RWPE2 (cell line): ENCODE measurements at regions not wholly inside any gene's neighbourhood (a gene's known extent, or its start where the extent isn't known, plus 50 kb on each side); places are given as distances from the start of the nearest gene placed in this dataset.

ENCODE experiments used
- ATAC-seq: fragments of 200-7000 bp; cut with Tn5 transposase; 3 replicates; pipeline ENCODE4 v1.9.1; 2021; ENCODE audit warnings: low read depth
- DNase-seq: peaks from one replicate; pipeline ENCODE4 v3.0.0-alpha.2; 2020; ENCODE audit warnings: low spot score
- H3K27ac ChIP-seq: fragments of 450-650 bp; 2 replicates; pipeline ENCODE4 v1.5.1; 2017; ENCODE audit warnings: mild to moderate bottlenecking; ENCODE audit not compliant: poor library complexity, severe bottlenecking
- H3K27me3 ChIP-seq: fragments of 250-450 bp; sonication (Bioruptor Pico); 2 replicates; pipeline ENCODE4 v1.5.1; 2021; ENCODE audit warnings: mild to moderate bottlenecking, moderate library complexity; ENCODE audit not compliant: insufficient read depth, poor library complexity, severe bottlenecking
- H3K36me3 ChIP-seq: fragments of 250-450 bp; sonication (Bioruptor Pico); 2 replicates; pipeline ENCODE4 v1.5.1; 2020; ENCODE audit warnings: low read depth, mild to moderate bottlenecking, moderate library complexity
- H3K4me1 ChIP-seq: fragments of 250-450 bp; sonication (Bioruptor Pico); 2 replicates; pipeline ENCODE4 v1.5.1; 2021; ENCODE audit warnings: mild to moderate bottlenecking, moderate library complexity; ENCODE audit not compliant: insufficient read depth, poor library complexity, severe bottlenecking
- H3K4me3 ChIP-seq: fragments of 250-450 bp; sonication (Bioruptor Pico); 2 replicates; pipeline ENCODE4 v1.5.1; 2021; ENCODE audit warnings: mild to moderate bottlenecking, moderate library complexity; ENCODE audit not compliant: severe bottlenecking
- H3K9me3 ChIP-seq: fragments of 250-450 bp; sonication (Bioruptor Pico); 2 replicates; pipeline ENCODE4 v1.5.1; 2021; ENCODE audit warnings: mild to moderate bottlenecking, moderate library complexity; ENCODE audit not compliant: severe bottlenecking
- TF ChIP-seq, protein P1 (sequence below): fragments of 450-650 bp; IDR thresholded peaks from one replicate; pipeline ENCODE4 v1.5.1; 2017; ENCODE audit warnings: mild to moderate bottlenecking, moderate library complexity; ENCODE audit not compliant: poor library complexity, severe bottlenecking

DNA sequence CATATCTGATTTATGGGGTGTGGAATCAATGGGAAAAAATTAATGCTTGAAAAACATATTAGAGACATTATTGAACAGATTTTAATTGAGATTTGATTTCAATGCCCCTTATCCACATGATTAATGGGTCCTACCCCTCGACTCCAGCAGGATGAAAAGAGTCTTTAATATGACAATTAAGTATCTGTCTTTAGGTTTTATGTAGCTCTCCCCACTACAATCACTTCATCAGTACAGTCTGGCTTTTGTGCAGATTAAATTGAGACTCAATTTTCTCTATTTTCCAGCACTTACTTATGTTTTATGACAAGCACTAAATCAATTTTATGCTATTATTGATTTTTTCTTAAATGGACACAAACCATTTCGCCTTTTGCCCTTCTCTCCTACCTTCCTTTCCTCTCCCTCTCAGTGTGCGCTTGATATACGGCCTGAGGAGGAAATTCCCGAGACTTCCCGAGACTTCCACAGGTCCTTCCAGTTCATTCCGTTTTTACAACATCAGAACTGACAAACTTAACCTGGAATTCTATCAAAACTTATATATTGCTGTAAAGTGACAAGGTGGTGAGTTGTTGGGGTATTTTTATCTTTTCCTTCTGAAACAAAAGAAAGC, 555.1 kb upstream of the SALL3 start:
- H3K27ac ChIP-seq, result no peak overlapping the region
- DNase-seq, result no peak
- no peaks in the 10 kb centered on the region for H3K4me1 ChIP-seq
- TF ChIP-seq, protein P1, sequence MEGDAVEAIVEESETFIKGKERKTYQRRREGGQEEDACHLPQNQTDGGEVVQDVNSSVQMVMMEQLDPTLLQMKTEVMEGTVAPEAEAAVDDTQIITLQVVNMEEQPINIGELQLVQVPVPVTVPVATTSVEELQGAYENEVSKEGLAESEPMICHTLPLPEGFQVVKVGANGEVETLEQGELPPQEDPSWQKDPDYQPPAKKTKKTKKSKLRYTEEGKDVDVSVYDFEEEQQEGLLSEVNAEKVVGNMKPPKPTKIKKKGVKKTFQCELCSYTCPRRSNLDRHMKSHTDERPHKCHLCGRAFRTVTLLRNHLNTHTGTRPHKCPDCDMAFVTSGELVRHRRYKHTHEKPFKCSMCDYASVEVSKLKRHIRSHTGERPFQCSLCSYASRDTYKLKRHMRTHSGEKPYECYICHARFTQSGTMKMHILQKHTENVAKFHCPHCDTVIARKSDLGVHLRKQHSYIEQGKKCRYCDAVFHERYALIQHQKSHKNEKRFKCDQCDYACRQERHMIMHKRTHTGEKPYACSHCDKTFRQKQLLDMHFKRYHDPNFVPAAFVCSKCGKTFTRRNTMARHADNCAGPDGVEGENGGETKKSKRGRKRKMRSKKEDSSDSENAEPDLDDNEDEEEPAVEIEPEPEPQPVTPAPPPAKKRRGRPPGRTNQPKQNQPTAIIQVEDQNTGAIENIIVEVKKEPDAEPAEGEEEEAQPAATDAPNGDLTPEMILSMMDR, result no peak
- no peaks in the 10 kb centered on the region for H3K9me3 ChIP-seq
- no peaks in the 10 kb centered on the region for H3K27me3 ChIP-seq
- ATAC-seq, result no peak
- no peak overlapping the region for H3K4me3 ChIP-seq
- H3K36me3 ChIP-seq, result no peaks in the 10 kb centered on the region

DNA sequence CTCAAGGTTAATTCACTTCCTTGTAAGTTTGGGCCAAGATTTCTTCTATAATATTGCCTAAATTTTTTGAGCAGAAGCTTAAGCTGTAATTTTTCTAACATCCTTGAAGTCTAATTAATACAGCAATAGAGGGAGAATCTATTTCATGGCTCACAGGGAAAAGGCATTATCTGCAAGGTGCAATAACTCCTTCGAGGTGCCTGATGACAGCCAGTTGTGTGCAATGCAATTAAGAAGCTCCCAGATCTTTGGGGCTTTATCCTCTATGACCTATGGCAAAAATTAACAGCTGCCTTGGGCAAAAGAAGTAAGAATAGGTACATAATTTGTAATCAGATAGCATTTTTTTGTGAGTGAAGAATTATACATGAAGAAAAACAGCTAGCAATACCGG, 554.6 kb upstream of the SALL3 start:
- Histone ChIP-seq H3K9me3 (no peaks in the 10 kb centered on the region), H3K27ac (no peak overlapping the region), H3K4me1 (no peaks in the 10 kb centered on the region), H3K4me3 (no peak overlapping the region), H3K36me3 (no peaks in the 10 kb centered on the region), H3K27me3 (no peaks in the 10 kb centered on the region)
- ATAC-seq (no peak), DNase-seq (no peak)
- TF ChIP-seq, protein P1, result no peak

DNA sequence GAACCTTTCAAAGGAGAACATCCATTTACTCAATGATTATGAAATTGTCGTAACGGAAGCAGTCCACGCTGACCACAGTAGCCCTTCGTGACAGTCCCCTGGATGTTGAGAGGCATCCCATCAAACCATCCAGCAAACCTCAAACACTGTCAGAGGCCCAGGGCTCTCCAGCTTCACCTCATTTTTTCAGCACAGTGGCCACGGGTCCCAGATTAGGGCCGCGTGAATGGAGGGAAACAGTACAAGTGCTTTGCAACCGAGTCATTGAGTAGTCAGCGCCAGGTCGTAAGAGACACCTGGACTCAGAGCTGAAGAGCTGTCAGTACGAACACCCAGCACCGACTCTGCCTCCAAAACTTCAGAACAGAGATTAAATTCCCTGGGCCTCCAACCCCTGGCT, 552.5 kb upstream of the SALL3 start:
- DNase-seq (no peak), ATAC-seq (no peak)
- TF ChIP-seq, protein P1, result no peak
- H3K27me3 ChIP-seq, result no peaks in the 10 kb centered on the region
- H3K36me3 ChIP-seq, result no peaks in the 10 kb centered on the region
- no peak overlapping the region for H3K4me3 ChIP-seq
- H3K9me3 ChIP-seq, result no peaks in the 10 kb centered on the region
- no peaks in the 10 kb centered on the region for H3K4me1 ChIP-seq
- H3K27ac ChIP-seq, result no peak overlapping the region

DNA sequence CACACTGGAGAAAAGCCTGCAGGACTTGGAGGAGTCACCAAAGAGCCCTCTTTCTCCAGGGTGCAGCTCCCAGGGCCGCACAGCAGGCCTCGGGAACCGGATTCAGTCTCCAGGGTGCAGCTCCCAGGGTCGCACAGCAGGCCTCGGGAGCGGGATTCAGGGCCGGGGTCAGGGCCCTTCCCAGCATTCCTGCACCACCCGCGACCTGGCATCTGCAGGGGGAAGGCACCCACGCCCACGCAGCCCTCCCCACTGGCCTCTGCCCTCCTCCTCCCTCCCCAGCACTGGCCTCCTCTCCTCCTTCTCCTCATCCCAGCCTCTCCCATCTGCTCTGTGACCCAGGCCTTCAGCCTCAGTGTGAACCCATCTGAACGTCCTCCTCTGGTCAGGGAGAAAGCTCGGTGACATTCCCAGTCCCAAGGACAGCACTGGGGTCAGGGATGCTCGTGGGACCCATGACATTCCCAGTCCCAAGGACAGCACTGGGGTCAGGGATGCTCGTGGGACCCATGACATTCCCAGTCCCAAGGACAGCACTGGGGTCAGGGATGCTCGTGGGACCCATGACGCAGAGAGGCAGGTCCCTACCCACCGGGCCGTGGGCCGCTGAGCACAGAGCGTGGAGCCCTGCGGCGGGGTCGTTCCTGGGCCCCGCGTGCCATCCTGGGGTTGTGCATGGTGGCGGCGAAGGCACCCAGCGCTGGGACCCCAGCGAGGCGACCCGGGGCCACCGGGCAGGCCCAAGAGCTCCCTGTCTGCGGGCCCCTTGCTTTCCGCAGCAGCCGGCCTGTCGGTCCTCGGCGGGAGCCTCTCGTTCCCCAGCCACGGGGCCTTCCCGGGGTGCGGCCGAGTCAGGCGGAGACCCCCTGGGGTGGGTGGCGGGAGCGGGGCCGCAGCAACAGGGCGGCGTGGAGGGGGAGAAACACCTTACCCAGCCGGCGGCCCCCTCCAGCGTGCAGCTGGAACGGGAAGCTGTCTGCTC, 550.2 kb upstream of the SALL3 start:
- H3K36me3 ChIP-seq, result no peaks in the 10 kb centered on the region
- H3K4me1 ChIP-seq, result no peaks in the 10 kb centered on the region
- H3K27ac ChIP-seq, result no peak overlapping the region
- ATAC-seq (no peak), DNase-seq (no peak)
- TF ChIP-seq, protein P1, result no peak
- H3K4me3 ChIP-seq, result no peak overlapping the region
- H3K9me3 ChIP-seq, result no peaks in the 10 kb centered on the region
- H3K27me3 ChIP-seq, result no peaks in the 10 kb centered on the region
